Right lobe of liver (tissue), 6 donors: ENCODE measurements at regions not wholly inside any gene's neighbourhood (a gene's known extent, or its start where the extent isn't known, plus 50 kb on each side); places are given as distances from the start of the nearest gene placed in this dataset.
A peak's percentile ranks its signal among the peaks of the same experiment; 100 is the strongest.

Source experiments
- ATAC-seq, 4 donors: fragments of 200-7000 bp; cut with Tn5 transposase; one replicate each; pipeline ENCODE4 v1.9.1; 2020; ENCODE audit warnings: mild to moderate bottlenecking in 4 of 4, moderate library complexity in 4 of 4
- DNase-seq, 3 donors: peaks; one replicate each; pipeline ENCODE4 v3.0.0-alpha.2; 2020
- H3K27ac ChIP-seq, 3 donors: fragments of 200-600 bp; one replicate each; pipeline ENCODE4 v1.8.0; 2022
- H3K27me3 ChIP-seq, 2 donors: fragments of 200-600 bp; one replicate each; pipeline ENCODE4 v1.8.0; 2022
- H3K36me3 ChIP-seq, 4 donors: fragments of 200-600 bp; sonication (generic) in 1 of 4; one replicate each; pipeline versions ENCODE4 v1.5.1 to v1.8.0; 2017 to 2022; ENCODE audit warnings: control low read depth in 1 of 4
- H3K4me1 ChIP-seq, 4 donors: fragments of 200-600 bp; sonication (generic) in 1 of 4; one replicate each; pipeline versions ENCODE4 v1.5.1 to v1.8.0; 2017 to 2022; ENCODE audit warnings: control low read depth in 1 of 4
- H3K4me3 ChIP-seq, 3 donors: fragments of 200-600 bp; one replicate each; pipeline ENCODE4 v1.8.0; 2022
- H3K9me3 ChIP-seq, 4 donors: fragments of 200-600 bp; sonication (generic) in 1 of 4; one replicate each; pipeline versions ENCODE4 v1.5.1 to v1.8.0; 2017 to 2022; ENCODE audit warnings: control low read depth in 1 of 4
- CTCF ChIP-seq, 4 donors: fragments of 200-600 bp in 3 of 4; fragments of 450-650 bp in 1 of 4; IDR thresholded peaks; one replicate each; pipeline versions ENCODE4 v1.5.1 to v1.8.0; 2016 to 2022; ENCODE audit warnings: antibody characterized with exemption in 4 of 4, mild to moderate bottlenecking in 2 of 4
- POLR2A ChIP-seq: fragments of 450-650 bp; IDR thresholded peaks from one replicate; pipeline ENCODE4 v1.6.1; 2017; ENCODE audit warnings: antibody characterized with exemption, mild to moderate bottlenecking
- WGBS: methylation state at CpG from one replicate; pipeline ENCODE4 v1.1.6; 2018; ENCODE audit warnings: low coverage, low lambda C conversion rate; ENCODE audit not compliant: insufficient coverage; ENCODE audit errors: missing lambda C conversion rate; 5-methylcytosine and 5-hydroxymethylcytosine counted together
- intact Hi-C, 2 donors: fragments of 100-400 bp; cut with DNase I; formaldehyde crosslinking; loops; one replicate each; pipeline versions ENCODE4 v1.11.2 to v1.14.1; 2022
- donor health status: DM: no; HTN: yes; CAD: no.
- donor health status: DM: no; HTN: no; CAD: no.
- donor health status: DM: no; HTN: no; CAD: no.
- donor health status: DM: no; HTN: yes; CAD: no.
- donor health status: DM: no; HTN: yes; CAD: no.

GRCh38 chr12:14111230-14111865 lies 129.9 kb upstream of the GRIN2B start:
- TF ChIP-seq POLR2A (no peak), CTCF (IDR thresholded peaks at IDR 0.05) (peak; percentile 16 to 21 (median 20))
- no peak overlapping the region for H3K4me3 ChIP-seq
- H3K9me3 ChIP-seq, result no peaks in the 10 kb centered on the region
- peak in 3 of 4 donors; percentile 31 to 44 (median 39) for ATAC-seq
- WGBS, result 22% methylated on average over 9 of the region's 9 CpGs
- intact Hi-C loops, result no loop called here
- no peak overlapping the region for H3K27ac ChIP-seq
- no peaks in the 10 kb centered on the region for H3K27me3 ChIP-seq
- no peaks in the 10 kb centered on the region for H3K36me3 ChIP-seq
- no peaks in the 10 kb centered on the region for H3K4me1 ChIP-seq
- DNase-seq, result no peak

GRCh38 chr12:14113031-14113430 lies 131.6 kb upstream of the GRIN2B start:
- TF ChIP-seq POLR2A (no peak), CTCF (IDR thresholded peaks at IDR 0.05) (no peak)
- no peak overlapping the region for H3K27ac ChIP-seq
- no peak for ATAC-seq

GRCh38 chr12:14126692-14127091 lies 145.3 kb upstream of the GRIN2B start:
- no peak overlapping the region for H3K27ac ChIP-seq
- no CpG with 5 or more reads among the region's 2 CpGs for WGBS
- no peaks in the 10 kb centered on the region for H3K9me3 ChIP-seq
- intact Hi-C loops, result no loop called here
- DNase-seq, result no peak
- H3K36me3 ChIP-seq, result no peaks in the 10 kb centered on the region
- H3K27me3 ChIP-seq, result no peaks in the 10 kb centered on the region
- no peaks in the 10 kb centered on the region for H3K4me1 ChIP-seq
- H3K4me3 ChIP-seq, result no peak overlapping the region
- ATAC-seq, result peak in 3 of 4 donors; percentile 28 to 59 (median 50)
- TF ChIP-seq CTCF (IDR thresholded peaks at IDR 0.05), result no peak
- TF ChIP-seq POLR2A, result no peak

More at GRCh38 chr12:14113031-14113430, 131.6 kb upstream of the GRIN2B start:
- Histone ChIP-seq H3K4me1 (no peaks in the 10 kb centered on the region), H3K9me3 (no peaks in the 10 kb centered on the region), H3K27me3 (no peaks in the 10 kb centered on the region), H3K36me3 (no peaks in the 10 kb centered on the region), H3K4me3 (no peak overlapping the region)
- intact Hi-C loops, result no loop called here
- DNase-seq, result no peak
- WGBS, result no CpG with 5 or more reads among the region's 1 CpG

GRCh38 chr12:14129611-14130195 lies 148.3 kb upstream of the GRIN2B start:
- H3K27ac ChIP-seq, result no peak overlapping the region
- no peaks in the 10 kb centered on the region for H3K27me3 ChIP-seq
- no peaks in the 10 kb centered on the region for H3K36me3 ChIP-seq
- H3K9me3 ChIP-seq, result no peaks in the 10 kb centered on the region
- H3K4me1 ChIP-seq, result no peaks in the 10 kb centered on the region
- ATAC-seq (no peak), DNase-seq (no peak)
- 70% methylated on average over 11 of the region's 12 CpGs for WGBS
- H3K4me3 ChIP-seq, result no peak overlapping the region
- TF ChIP-seq POLR2A, result no peak
- TF ChIP-seq CTCF (IDR thresholded peaks at IDR 0.05), result no peak
- intact Hi-C loops, result no loop called here
